ENCODE measurements at regions not wholly inside any gene's neighbourhood (a gene's known extent, or its start where the extent isn't known, plus 50 kb on each side); places are given as distances from the start of the nearest gene placed in this dataset.

GRCh38 chr5:68673823-68674180 is 420.0 kb upstream of the SLC30A5 start:
- CTCF ChIA-PET, result no interaction called here
- Histone ChIP-seq H3K4me3 (ENCODE audit: control extremely low read depth in 1 of 5, extremely low read depth in 1 of 5, insufficient read depth in 1 of 5, low read depth in 2 of 5, low read length in 4 of 5) (no peak overlapping the region), H3K4me1 (ENCODE audit: control insufficient read depth in 2 of 2, insufficient read depth in 2 of 2, low read length in 2 of 2) (peaks cover 4 to 8% of the 10 kb centered on the region in 2 donors), H3K27me3 (replicated peaks in 1 of 4; ENCODE audit: control extremely low read depth in 1 of 4, control insufficient read depth in 3 of 4, insufficient read depth in 4 of 4, low read length in 3 of 4) (no peaks in the 10 kb centered on the region), H3K9ac (ENCODE audit: low read length) (no peak overlapping the region), H3K36me3 (replicated peaks in 1 of 2; ENCODE audit: control extremely low read depth in 1 of 2, control insufficient read depth in 1 of 2, extremely low read depth in 1 of 2, insufficient read depth in 2 of 2, low read length in 1 of 2) (no peaks in the 10 kb centered on the region), H2AFZ (ENCODE audit: insufficient read depth, low read depth, low read length, poor library complexity, severe bottlenecking) (no peak overlapping the region), H4K20me1 (ENCODE audit: control insufficient read depth, insufficient read depth, low read length, poor library complexity, severe bottlenecking) (no peaks in the 10 kb centered on the region), H3K9me3 (ENCODE audit: control extremely low read depth in 1 of 3, control insufficient read depth in 2 of 3, insufficient read depth in 1 of 3, low read length in 2 of 3) (peaks cover 0 to 3% (median 0%) of the 10 kb centered on the region in 3 donors), H3K4me2 (replicated peaks; ENCODE audit: low read depth, low read length, poor library complexity, severe bottlenecking) (no peak overlapping the region), H3K27ac (ENCODE audit: low read length in 2 of 2) (no peak overlapping the region), H3K79me2 (ENCODE audit: control insufficient read depth, insufficient read depth, low read length) (no peaks in the 10 kb centered on the region)
- DNase-seq (no peak), ATAC-seq (ENCODE audit: low read depth) (no peak)
- POLR2A ChIA-PET, result no interaction called here
- 95% methylated on average over 6 of the region's 6 CpGs for WGBS (ENCODE audit: insufficient coverage)
- Mint-ChIP-seq H3K4me1 (peaks cover 15% of the 10 kb centered on the region), H3K27ac (no peak overlapping the region), H3K9me3 (ENCODE audit: insufficient read depth) (no peaks in the 10 kb centered on the region), H3K4me3 (no peak overlapping the region), H3K27me3 (peaks cover under 1% of the 10 kb centered on the region)
- intact Hi-C loops (cut with micrococcal nuclease), result no loop called here
- no peak for TF ChIP-seq EZH2 (IDR thresholded peaks at IDR 0.05; ENCODE audit: borderline replicate concordance, insufficient read depth, low read depth, low read length, poor library complexity, severe bottlenecking)
- TF ChIP-seq CTCF (IDR thresholded peaks at IDR 0.05), result no peak

- Histone ChIP-seq H3K9ac (ENCODE audit: low read length) (no peak overlapping the region), H3K4me1 (ENCODE audit: control insufficient read depth in 2 of 2, insufficient read depth in 2 of 2, low read length in 2 of 2) (peaks cover 21 to 25% of the 10 kb centered on the region in 2 donors), H2AFZ (ENCODE audit: insufficient read depth, low read depth, low read length, poor library complexity, severe bottlenecking) (no peak overlapping the region), H3K4me3 (ENCODE audit: control extremely low read depth in 1 of 5, extremely low read depth in 1 of 5, insufficient read depth in 1 of 5, low read depth in 2 of 5, low read length in 4 of 5) (no peak overlapping the region), H3K79me2 (ENCODE audit: control insufficient read depth, insufficient read depth, low read length) (no peaks in the 10 kb centered on the region), H3K27ac (ENCODE audit: low read length in 2 of 2) (no peak overlapping the region), H3K4me2 (replicated peaks; ENCODE audit: low read depth, low read length, poor library complexity, severe bottlenecking) (peak overlapping the region; percentile 46), H4K20me1 (ENCODE audit: control insufficient read depth, insufficient read depth, low read length, poor library complexity, severe bottlenecking) (no peaks in the 10 kb centered on the region), H3K9me3 (ENCODE audit: control extremely low read depth in 1 of 3, control insufficient read depth in 2 of 3, insufficient read depth in 1 of 3, low read length in 2 of 3) (peaks cover 0 to 3% (median 3%) of the 10 kb centered on the region in 3 donors), H3K27me3 (replicated peaks in 1 of 4; ENCODE audit: control extremely low read depth in 1 of 4, control insufficient read depth in 3 of 4, insufficient read depth in 4 of 4, low read length in 3 of 4) (peaks cover 0 to 4% (median 0%) of the 10 kb centered on the region in 4 experiments), H3K36me3 (replicated peaks in 1 of 2; ENCODE audit: control extremely low read depth in 1 of 2, control insufficient read depth in 1 of 2, extremely low read depth in 1 of 2, insufficient read depth in 2 of 2, low read length in 1 of 2) (no peaks in the 10 kb centered on the region)
- Mint-ChIP-seq H3K4me1 (peaks cover 25% of the 10 kb centered on the region), H3K27ac (no peak overlapping the region), H3K27me3 (peaks cover 4% of the 10 kb centered on the region), H3K9me3 (ENCODE audit: insufficient read depth) (peaks cover 2% of the 10 kb centered on the region), H3K4me3 (no peak overlapping the region)
- 91% methylated on average over 1 of the region's 1 CpG for WGBS (ENCODE audit: insufficient coverage)
- TF ChIP-seq EZH2 (IDR thresholded peaks at IDR 0.05; ENCODE audit: borderline replicate concordance, insufficient read depth, low read depth, low read length, poor library complexity, severe bottlenecking) (no peak), CTCF (IDR thresholded peaks at IDR 0.05) (no peak)
- DNase-seq (peak; percentile 20), ATAC-seq (ENCODE audit: low read depth) (no peak)
- intact Hi-C loops (cut with micrococcal nuclease), result no loop called here
- POLR2A ChIA-PET, result no interaction called here
- CTCF ChIA-PET, result no interaction called here
Observed at GRCh38 chr5:68679041-68679440, 414.8 kb upstream of the SLC30A5 start.
